ENCODE measurements at regions not wholly inside any gene's neighbourhood (a gene's known extent, or its start where the extent isn't known, plus 50 kb on each side); places are given as distances from the start of the nearest gene placed in this dataset.

GRCh38 chr2:23320058-23320457, 64.9 kb upstream of the KLHL29 start:
- TF ChIP-seq CTCF (conservative IDR thresholded peaks at IDR 0.05 in 1 of 2, IDR thresholded peaks at IDR 0.05 in 1 of 2; ENCODE audit: low read depth in 1 of 2, low read length in 2 of 2), result no peak
- TF ChIP-seq EZH2 (IDR thresholded peaks at IDR 0.05; ENCODE audit: low read length, missing control alignments), result no peak
